HEK293T (cell line): ENCODE measurements at regions not wholly inside any gene's neighbourhood (a gene's known extent, or its start where the extent isn't known, plus 50 kb on each side); places are given as distances from the start of the nearest gene placed in this dataset.

ENCODE experiments used
- CTCF ChIA-PET: fragments of 350-600 bp; formaldehyde crosslinking; extraction: SDS; loops from one replicate; lab custom pipeline; 2021; ENCODE audit warnings: antibody characterized with exemption, inconsistent platforms; lab: Yijun Ruan, JAX
- POLR2A ChIA-PET: fragments of 350-600 bp; formaldehyde crosslinking; extraction: SDS; loops from one replicate; lab custom pipeline; 2020; ENCODE audit warnings: antibody characterized with exemption, inconsistent platforms; lab: Yijun Ruan, JAX
- DNase-seq: peaks from one replicate; pipeline ENCODE4 v3.0.0; 2012; ENCODE audit warnings: mixed read lengths; ENCODE audit errors: extremely low spot score
- ARNT ChIP-seq: fragments of 450-650 bp; IDR thresholded peaks from 2 replicates; pipeline ENCODE4 v1.6.1; 2017; ENCODE audit warnings: mild to moderate bottlenecking
- BHLHE40 ChIP-seq: fragments of 450-650 bp; IDR thresholded peaks from 2 replicates; pipeline ENCODE4 v1.6.1; 2016; ENCODE audit warnings: mild to moderate bottlenecking, moderate library complexity, borderline replicate concordance
- CTBP1 ChIP-seq: fragments of 450-650 bp; IDR thresholded peaks from 2 replicates; pipeline ENCODE4 v1.6.1; 2016; ENCODE audit warnings: borderline replicate concordance
- ELF4 ChIP-seq: fragments of 450-650 bp; IDR thresholded peaks from 2 replicates; pipeline ENCODE4 v1.6.1; 2017; ENCODE audit warnings: antibody characterized with exemption
- FOXA1 ChIP-seq: fragments of 450-650 bp; IDR thresholded peaks from 2 replicates; pipeline ENCODE4 v1.6.1; 2016; ENCODE audit warnings: mild to moderate bottlenecking
- FOXK2 ChIP-seq: fragments of 450-650 bp; IDR thresholded peaks from 2 replicates; pipeline ENCODE4 v1.6.1; 2016; ENCODE audit warnings: mild to moderate bottlenecking
- FOXM1 ChIP-seq: fragments of 450-650 bp; IDR thresholded peaks from 2 replicates; pipeline ENCODE4 v1.6.1; 2017; ENCODE audit warnings: mild to moderate bottlenecking, borderline replicate concordance
- HDGF ChIP-seq: fragments of 450-650 bp; IDR thresholded peaks from 2 replicates; pipeline ENCODE4 v1.6.1; 2017; ENCODE audit warnings: antibody characterized with exemption, borderline replicate concordance
- L3MBTL2 ChIP-seq: fragments of 450-650 bp; conservative IDR thresholded peaks from 2 replicates; pipeline ENCODE4 v1.6.1; 2016; ENCODE audit warnings: mild to moderate bottlenecking
- LEF1 ChIP-seq: fragments of 450-650 bp; IDR thresholded peaks from 2 replicates; pipeline ENCODE4 v1.6.1; 2017; ENCODE audit warnings: mild to moderate bottlenecking, borderline replicate concordance
- NFRKB ChIP-seq: fragments of 450-650 bp; IDR thresholded peaks from 2 replicates; pipeline ENCODE4 v1.6.1; 2016; ENCODE audit warnings: mild to moderate bottlenecking, moderate library complexity
- SP1 ChIP-seq: fragments of 450-650 bp; IDR thresholded peaks from 2 replicates; pipeline ENCODE4 v1.6.1; 2017
- SUZ12 ChIP-seq: fragments of 450-650 bp; IDR thresholded peaks from 2 replicates; pipeline ENCODE4 v1.6.1; 2016; ENCODE audit warnings: mild to moderate bottlenecking
- TARDBP ChIP-seq: fragments of 450-650 bp; IDR thresholded peaks from 2 replicates; pipeline ENCODE4 v1.6.1; 2016
- ZNF384 ChIP-seq: fragments of 450-650 bp; IDR thresholded peaks from 2 replicates; pipeline ENCODE4 v1.6.1; 2016
- TF ChIP-seq, protein P1 (sequence below): fragments of 450-650 bp; IDR thresholded peaks from 2 replicates; pipeline ENCODE4 v1.6.1; 2016

DNA sequence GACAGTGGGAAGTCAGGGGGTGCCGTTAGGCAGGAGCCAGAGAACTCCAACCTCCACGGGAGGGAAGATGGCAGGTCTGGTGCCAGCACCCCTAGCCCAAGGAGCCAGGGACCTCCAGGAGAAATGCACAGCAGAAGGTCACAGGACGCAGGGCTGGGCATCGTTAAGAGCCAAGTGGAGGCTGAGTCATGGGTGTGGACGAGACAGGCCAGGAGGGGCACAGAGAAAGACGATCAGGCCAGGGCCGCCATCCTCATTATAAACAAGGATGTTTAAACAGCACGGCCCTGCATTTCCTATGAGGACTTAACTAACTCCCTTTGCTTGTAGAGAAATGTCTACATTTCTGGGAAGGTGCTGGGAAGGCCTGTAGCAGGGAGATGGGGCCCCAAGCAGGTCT, 77.9 kb upstream of the FZD10 start:
- ChIA-PET CTCF (no interaction called here), POLR2A (no interaction called here)
- TF ChIP-seq FOXK2, result no peak
- no peak for TF ChIP-seq FOXM1
- TF ChIP-seq LEF1, result no peak
- no peak for TF ChIP-seq SUZ12
- no peak for TF ChIP-seq HDGF
- TF ChIP-seq, protein P1, sequence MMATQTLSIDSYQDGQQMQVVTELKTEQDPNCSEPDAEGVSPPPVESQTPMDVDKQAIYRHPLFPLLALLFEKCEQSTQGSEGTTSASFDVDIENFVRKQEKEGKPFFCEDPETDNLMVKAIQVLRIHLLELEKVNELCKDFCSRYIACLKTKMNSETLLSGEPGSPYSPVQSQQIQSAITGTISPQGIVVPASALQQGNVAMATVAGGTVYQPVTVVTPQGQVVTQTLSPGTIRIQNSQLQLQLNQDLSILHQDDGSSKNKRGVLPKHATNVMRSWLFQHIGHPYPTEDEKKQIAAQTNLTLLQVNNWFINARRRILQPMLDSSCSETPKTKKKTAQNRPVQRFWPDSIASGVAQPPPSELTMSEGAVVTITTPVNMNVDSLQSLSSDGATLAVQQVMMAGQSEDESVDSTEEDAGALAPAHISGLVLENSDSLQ, result no peak
- no peak for DNase-seq

DNA sequence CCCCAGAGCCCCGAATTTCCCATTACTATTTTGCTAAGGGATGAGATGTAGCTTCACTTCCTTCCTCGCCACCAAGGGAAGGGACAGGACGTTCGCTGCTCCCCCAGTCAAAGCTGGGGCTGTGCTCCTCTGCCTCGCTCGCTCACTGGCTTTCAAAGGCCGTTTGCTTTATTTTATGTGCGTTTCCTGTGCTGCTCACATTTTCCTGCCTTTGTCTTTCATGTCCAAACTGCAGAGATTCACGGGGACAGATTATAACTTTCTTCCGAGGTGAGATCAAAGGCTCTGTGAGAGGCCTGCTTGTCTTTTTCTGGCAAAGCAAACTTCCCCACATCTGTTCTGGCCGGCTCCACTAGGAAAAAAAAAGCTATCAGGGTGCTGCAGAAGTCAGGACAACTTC, 76.0 kb upstream of the FZD10 start:
- ChIA-PET POLR2A (no interaction called here), CTCF (no interaction called here)
- TF ChIP-seq ARNT (no peak), NFRKB (no peak), SP1 (no peak), FOXK2 (no peak), LEF1 (no peak), ELF4 (no peak)
- no peak for DNase-seq

DNA sequence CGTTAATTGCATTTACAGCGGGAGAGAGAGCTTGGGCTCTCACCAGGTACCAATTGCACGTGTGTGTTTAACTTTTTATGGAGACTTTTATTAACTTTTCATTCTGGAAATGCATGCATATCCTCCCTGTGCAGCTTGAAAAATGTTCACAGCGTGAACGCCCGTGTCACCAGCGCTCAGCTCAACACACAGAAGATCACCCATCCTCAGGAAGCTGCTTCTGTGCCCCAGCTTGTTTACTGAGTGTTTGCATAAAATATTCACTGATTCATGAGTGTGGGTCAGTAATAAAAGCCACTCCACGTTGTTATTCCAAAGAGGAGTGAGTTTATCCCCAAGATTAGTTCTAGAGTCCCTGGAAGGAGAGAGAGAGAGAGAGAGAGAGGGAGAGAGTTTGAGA, 75.5 kb upstream of the FZD10 start:
- no peak for DNase-seq
- ChIA-PET POLR2A (no interaction called here), CTCF (interaction anchor here (0.6 kb wide), 1 partner anchor 494 kb away, joined by 3 read pairs; no protein-coding TSS in a partner anchor)
- TF ChIP-seq ARNT (no peak), L3MBTL2 (no peak), LEF1 (no peak), ZNF384 (no peak)

DNA sequence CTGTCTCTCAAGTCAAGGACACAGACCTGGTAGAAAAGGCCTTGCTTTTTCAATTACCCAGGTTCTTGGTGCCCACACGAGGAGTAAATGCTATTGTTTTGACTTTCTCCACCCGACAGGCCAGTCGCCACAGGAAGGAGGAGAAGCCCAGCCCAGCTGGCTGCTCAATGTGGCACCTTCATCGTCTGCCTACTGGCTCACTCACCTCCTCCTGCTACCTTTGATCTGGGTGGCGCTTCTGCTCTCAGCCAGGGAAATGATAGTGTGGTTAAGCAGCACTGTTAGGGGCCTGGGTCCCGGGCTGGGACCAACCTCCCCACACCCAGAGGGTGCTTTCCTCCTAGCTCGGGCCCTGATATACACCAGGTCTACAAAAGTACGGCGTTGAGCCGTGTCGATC, 75.0 kb upstream of the FZD10 start:
- ChIA-PET POLR2A (no interaction called here), CTCF (interaction anchor here (0.6 kb wide), 1 partner anchor 494 kb away, joined by 3 read pairs; no protein-coding TSS in a partner anchor)
- TF ChIP-seq TARDBP (no peak), LEF1 (no peak), SUZ12 (no peak), FOXK2 (no peak), FOXA1 (no peak), CTBP1 (no peak), L3MBTL2 (no peak), ELF4 (no peak), BHLHE40 (no peak), FOXM1 (no peak)
- TF ChIP-seq, protein P1, result no peak
- no peak for DNase-seq

DNA sequence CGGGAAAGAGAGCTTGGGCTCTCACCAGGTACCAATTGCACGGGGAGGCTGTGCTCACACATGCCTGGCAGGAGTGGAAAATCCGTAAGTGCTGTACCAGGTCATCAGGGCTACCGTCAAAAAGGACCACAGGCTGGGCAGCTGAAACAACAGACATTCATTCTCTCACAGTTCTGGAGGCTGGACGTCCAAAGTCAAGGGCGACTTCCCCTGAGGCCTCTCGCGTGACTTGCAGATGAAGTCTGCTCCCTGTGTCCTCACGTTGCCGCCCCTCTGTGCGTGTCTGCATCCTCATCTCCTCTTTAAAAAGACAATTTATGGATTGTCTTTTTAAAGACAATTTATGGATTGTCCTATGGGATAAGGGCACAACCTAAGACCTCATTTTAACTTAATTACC, 73.8 kb upstream of the FZD10 start:
- CTCF ChIA-PET, result no interaction called here
- TF ChIP-seq LEF1 (no peak), FOXM1 (no peak), CTBP1 (no peak), ARNT (no peak), TARDBP (no peak), NFRKB (no peak), FOXA1 (no peak), SP1 (no peak), SUZ12 (no peak), ZNF384 (no peak), ELF4 (no peak), L3MBTL2 (no peak), BHLHE40 (no peak)
- TF ChIP-seq, protein P1, result no peak

DNA sequence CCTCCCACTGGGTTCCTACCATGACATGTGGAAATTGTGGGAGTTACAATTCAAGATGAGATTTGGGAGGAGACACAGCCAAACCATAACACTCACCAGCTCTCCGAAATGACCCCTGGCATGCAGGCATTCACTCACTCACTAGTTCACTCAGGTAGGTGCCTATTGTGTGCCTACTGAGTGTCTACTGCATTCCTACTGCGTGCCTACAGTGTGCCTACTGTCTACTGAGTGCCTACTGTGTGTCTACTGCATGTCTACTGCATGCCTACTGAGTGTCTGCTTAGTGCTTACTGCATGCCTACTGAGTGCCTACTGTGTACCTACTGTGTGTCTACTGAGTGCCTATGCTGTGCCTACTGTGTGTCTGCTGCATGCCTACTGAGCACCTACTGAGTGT, 71.7 kb upstream of the FZD10 start:
- ChIA-PET CTCF (no interaction called here), POLR2A (no interaction called here)
- TF ChIP-seq FOXM1, result no peak
- TF ChIP-seq TARDBP, result no peak
- no peak for TF ChIP-seq HDGF
- TF ChIP-seq SP1, result no peak
- TF ChIP-seq ELF4, result no peak
- TF ChIP-seq, protein P1, result no peak
- no peak for TF ChIP-seq ZNF384
- TF ChIP-seq FOXK2, result no peak
- TF ChIP-seq ARNT, result no peak
- no peak for TF ChIP-seq LEF1
- TF ChIP-seq FOXA1, result no peak
- TF ChIP-seq CTBP1, result no peak
- DNase-seq, result no peak

More for the DNA sequence above, 73.8 kb upstream of the FZD10 start:
- POLR2A ChIA-PET, result no interaction called here
- no peak for DNase-seq
